ENCODE measurements at regions not wholly inside any gene's neighbourhood (a gene's known extent, or its start where the extent isn't known, plus 50 kb on each side); places are given as distances from the start of the nearest gene placed in this dataset.

DNA sequence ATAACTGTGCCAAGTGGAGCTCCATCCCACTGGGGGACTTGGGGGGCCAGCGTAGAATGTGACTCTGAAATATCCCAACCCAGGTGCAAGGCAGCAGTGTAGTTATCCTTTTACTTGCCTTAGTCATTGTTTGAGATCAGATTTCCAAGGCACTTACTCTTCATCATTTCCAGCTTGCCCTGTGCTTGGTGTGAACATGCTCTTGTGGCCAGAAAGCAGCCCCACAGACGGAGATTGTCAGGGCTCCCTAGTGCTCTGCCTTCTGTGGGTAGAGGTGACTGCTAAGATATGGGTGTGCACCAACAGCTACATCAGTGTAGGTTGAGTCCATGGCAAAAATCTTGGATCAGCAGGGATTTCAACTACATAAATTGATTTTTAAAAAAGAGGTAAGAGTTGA is 2010.0 kb upstream of the PIK3C3 start:
- H3K4me3 ChIP-seq: no peak overlapping the region
- DNase-seq (ENCODE audit: low read depth, low spot score) (no peak), ATAC-seq (no peak), FAIRE-seq (no peak)
- WGBS (ENCODE audit: insufficient coverage, insufficient replicate concordance, low lambda C conversion rate, missing lambda C conversion rate): 4% methylated on average over 2 of the region's 2 CpGs
- TF ChIP-seq ZNF207 (IDR thresholded peaks at IDR 0.05; ENCODE audit: borderline replicate concordance) (no peak), TCF7 (IDR thresholded peaks at IDR 0.05; ENCODE audit: borderline replicate concordance) (no peak), NBN (IDR thresholded peaks at IDR 0.05) (no peak), MEF2A (IDR thresholded peaks at IDR 0.05; ENCODE audit: insufficient read depth, low read depth, low read length) (no peak), MTA3 (IDR thresholded peaks at IDR 0.05; ENCODE audit: borderline replicate concordance, low read length) (no peak), POLR2AphosphoS2 (IDR thresholded peaks at IDR 0.05; ENCODE audit: low read depth, low read length) (no peak), SUZ12 (IDR thresholded peaks at IDR 0.05; ENCODE audit: unreplicated experiment) (no peak), SP1 (IDR thresholded peaks at IDR 0.05; ENCODE audit: low read depth, low read length) (no peak)
- TF ChIP-seq, protein P1, sequence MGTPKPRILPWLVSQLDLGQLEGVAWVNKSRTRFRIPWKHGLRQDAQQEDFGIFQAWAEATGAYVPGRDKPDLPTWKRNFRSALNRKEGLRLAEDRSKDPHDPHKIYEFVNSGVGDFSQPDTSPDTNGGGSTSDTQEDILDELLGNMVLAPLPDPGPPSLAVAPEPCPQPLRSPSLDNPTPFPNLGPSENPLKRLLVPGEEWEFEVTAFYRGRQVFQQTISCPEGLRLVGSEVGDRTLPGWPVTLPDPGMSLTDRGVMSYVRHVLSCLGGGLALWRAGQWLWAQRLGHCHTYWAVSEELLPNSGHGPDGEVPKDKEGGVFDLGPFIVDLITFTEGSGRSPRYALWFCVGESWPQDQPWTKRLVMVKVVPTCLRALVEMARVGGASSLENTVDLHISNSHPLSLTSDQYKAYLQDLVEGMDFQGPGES (IDR thresholded peaks at IDR 0.05): no peak
- TF ChIP-seq, protein P2, sequence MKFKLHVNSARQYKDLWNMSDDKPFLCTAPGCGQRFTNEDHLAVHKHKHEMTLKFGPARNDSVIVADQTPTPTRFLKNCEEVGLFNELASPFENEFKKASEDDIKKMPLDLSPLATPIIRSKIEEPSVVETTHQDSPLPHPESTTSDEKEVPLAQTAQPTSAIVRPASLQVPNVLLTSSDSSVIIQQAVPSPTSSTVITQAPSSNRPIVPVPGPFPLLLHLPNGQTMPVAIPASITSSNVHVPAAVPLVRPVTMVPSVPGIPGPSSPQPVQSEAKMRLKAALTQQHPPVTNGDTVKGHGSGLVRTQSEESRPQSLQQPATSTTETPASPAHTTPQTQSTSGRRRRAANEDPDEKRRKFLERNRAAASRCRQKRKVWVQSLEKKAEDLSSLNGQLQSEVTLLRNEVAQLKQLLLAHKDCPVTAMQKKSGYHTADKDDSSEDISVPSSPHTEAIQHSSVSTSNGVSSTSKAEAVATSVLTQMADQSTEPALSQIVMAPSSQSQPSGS (IDR thresholded peaks at IDR 0.05; ENCODE audit: low read length): no peak
- no peaks in the 10 kb centered on the region for H3K4me1 ChIP-seq (ENCODE audit: control insufficient read depth, insufficient read depth, low read length)
- in situ Hi-C loops (cut with MboI): no loop called here
- RAD21 ChIA-PET (ENCODE audit: unreplicated experiment): no interaction called here
- no peak overlapping the region for H3K4me2 ChIP-seq (ENCODE audit: control insufficient read depth, insufficient read depth)
- H4K20me1 ChIP-seq (ENCODE audit: control insufficient read depth, insufficient read depth): no peaks in the 10 kb centered on the region
- no peak overlapping the region for H3K9ac ChIP-seq (ENCODE audit: control insufficient read depth, insufficient read depth, low read length)
- no peaks in the 10 kb centered on the region for H3K9me3 ChIP-seq (replicated peaks; ENCODE audit: control insufficient read depth, insufficient read depth, low read length)
- no peaks in the 10 kb centered on the region for H3K79me2 ChIP-seq (ENCODE audit: control insufficient read depth, insufficient read depth, low read length)
- no peak overlapping the region for H3K27ac ChIP-seq (ENCODE audit: control insufficient read depth, insufficient read depth)
- no TSS peak for BruUV-seq (replicated peaks)
- H3K36me3 ChIP-seq (ENCODE audit: control insufficient read depth in 2 of 2, insufficient read depth in 2 of 2, low read length in 1 of 2): no peaks in the 10 kb centered on the region
- H2AFZ ChIP-seq (ENCODE audit: control insufficient read depth, low read depth, low read length): no peak overlapping the region
- SMC1A ChIA-PET (ENCODE audit: uncharacterized antibody, unreplicated experiment): no interaction called here
- intact Hi-C loops (cut with micrococcal nuclease; ENCODE audit: unreplicated experiment): loop anchor here (10.0 kb wide), 1 partner anchor 60 kb away; no protein-coding TSS in a partner anchor
- POLR2A ChIA-PET: interaction anchor here (0.6 kb wide), 1 partner anchor 184 kb away, joined by 3 read pairs; no protein-coding TSS in a partner anchor
- CTCF ChIA-PET: no interaction called here
- no peaks in the 10 kb centered on the region for H3K27me3 ChIP-seq (replicated peaks in 1 of 2; ENCODE audit: control insufficient read depth in 2 of 2, insufficient read depth in 2 of 2, low read length in 1 of 2)

All from GM12878 (cell line).